Endometrium (tissue), 2 donors: ENCODE measurements at regions not wholly inside any gene's neighbourhood (a gene's known extent, or its start where the extent isn't known, plus 50 kb on each side); places are given as distances from the start of the nearest gene placed in this dataset.

Experiments used
- FAIRE-seq: peaks from 2 replicates; lab custom pipeline; 2012; peaks lifted over from hg19 to GRCh38; lab: Jason Lieb, UNC
- donor health status: control.
- donor health status: control.

GRCh38 chr1:94617134-94617805 lies 75.7 kb upstream of the F3 start:
- FAIRE-seq: no peak

- FAIRE-seq: no peak
These were observed 74.9 kb upstream of the F3 start for GRCh38 chr1:94616506-94616905.

DNA sequence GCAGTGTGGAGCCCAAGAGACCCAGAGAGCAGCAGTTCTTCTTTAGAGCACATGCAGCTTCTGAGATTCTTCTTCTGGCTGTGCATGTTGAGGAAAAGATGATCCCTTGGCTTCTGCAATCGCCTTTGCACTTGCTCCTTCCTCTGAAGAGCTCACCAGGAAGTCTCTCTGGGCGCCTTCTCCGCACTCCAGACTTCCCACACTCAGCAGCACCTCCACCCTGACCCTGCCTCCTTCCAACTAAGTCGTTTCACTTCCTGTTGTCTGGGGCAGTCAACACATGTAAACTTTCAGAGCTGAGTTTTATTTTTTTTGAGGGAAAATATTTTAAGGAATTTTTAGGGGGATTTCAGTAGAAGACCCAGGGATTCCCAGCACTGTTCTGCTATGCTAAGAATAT lies 73.4 kb upstream of the F3 start:
- FAIRE-seq: no peak

- no peak for FAIRE-seq
These were observed 72.7 kb upstream of the F3 start for GRCh38 chr1:94614168-94614815.

DNA sequence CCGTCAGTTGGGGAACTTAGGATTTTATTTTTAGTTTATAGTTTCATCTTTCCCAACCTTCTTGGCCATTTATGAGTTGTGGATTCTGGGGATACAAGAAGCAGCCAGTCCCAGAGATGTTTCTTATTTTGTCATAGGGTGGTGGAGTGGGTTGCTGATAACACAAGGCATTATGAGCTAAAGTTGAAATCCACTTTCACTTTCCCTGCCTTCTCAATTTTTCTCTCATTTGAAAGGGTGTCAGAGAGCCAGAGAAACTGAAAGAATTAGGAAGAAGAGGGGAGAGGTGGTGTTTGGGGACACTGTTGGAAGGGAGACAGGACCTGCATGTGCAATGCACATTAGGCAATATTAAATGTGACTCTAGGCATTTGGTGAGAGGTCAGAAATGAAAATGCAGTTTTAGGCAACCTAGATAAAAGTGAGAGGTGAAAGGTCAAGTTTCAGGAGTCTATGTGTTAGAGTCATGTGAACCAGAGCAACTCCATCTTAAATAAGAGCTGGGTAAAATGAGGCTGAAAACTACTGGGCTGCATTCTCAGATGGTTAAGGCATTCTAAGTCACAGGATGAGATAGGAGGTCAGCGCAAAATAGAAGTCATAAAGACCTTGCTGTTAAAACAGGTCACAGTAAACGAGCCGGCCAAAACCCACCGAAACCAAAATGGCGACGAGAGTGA lies 71.1 kb upstream of the F3 start:
- no peak for FAIRE-seq

GRCh38 chr1:94611681-94612475 lies 70.3 kb upstream of the F3 start:
- FAIRE-seq: no peak

DNA sequence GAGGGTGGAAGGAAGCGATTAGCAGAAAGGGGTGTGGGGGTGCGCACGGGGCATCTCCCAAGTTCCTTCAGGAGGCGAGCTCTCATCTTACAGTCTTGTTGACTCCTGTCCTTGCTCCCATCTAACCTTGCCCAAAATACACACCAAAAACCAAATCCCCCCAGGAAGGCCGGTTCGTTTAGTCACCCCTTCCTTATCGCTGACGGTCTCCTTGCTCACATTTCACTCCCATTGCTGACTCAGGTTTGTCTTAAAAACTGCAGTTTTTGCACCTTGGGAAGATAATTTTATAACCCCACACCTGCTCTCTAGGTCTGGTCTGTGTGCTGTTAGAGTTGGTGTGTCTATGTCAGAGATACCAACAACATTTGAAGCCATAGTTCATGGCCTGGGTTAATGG lies 68.1 kb upstream of the F3 start:
- FAIRE-seq: no peak

- no peak for FAIRE-seq
These were observed 67.4 kb upstream of the F3 start for GRCh38 chr1:94608852-94609530.

DNA sequence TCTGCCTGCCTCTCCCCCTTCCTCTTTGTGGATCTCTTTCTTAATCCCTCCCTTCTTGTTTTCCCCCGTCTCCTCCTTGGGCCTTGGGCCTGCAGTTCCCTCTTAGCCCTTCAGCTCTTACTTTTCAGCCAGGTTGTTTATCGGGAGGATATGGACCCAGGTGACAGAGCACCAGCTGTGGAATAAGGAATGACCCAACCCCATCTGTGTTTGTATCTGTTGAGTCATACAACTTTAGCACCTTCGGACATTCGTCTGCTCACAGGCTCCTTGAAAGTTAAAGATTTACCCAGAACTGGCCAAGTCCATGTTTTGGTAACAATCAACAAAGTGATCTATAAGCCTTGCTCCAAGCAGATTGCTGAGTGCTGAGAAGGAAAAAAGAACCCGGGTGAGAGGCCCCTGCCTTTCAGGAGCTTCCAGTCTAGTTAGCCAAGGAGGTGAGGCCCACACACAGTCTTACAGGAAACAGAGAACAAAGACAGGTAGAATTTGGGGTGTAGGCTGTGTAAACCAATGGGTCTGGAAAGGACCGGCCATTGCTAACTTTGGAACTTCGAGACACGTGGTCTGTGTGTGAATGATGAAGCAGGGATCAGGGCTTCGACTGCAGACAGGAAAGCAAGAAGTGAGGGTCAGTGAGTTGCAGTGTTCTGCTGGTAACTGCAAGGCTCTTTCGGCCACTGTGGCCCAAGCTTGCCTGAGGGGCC lies 66.7 kb upstream of the F3 start:
- FAIRE-seq: no peak

GRCh38 chr1:94607398-94607797 lies 65.8 kb upstream of the F3 start:
- FAIRE-seq: no peak

GRCh38 chr1:94606471-94606870 lies 64.9 kb upstream of the F3 start:
- FAIRE-seq: no peak

DNA sequence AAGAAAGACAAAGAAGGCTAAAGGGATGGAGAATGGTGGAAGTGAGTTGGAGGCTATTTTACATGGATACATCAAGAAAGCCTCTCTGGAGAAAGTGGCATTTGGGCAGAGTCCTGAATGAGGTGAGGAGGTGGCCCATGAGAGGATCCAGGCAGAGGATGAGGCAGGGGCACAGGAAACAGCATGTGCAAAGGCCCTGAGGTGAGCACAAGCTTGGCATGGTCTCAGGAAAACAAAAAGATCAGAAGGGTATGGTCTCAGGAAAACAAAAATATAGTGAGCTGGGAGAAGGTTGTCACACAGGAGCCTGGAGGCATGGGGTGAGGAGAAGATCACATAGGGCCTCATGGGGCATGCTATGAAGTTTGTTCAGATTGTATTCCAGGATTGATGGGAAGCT lies 62.1 kb upstream of the F3 start:
- no peak for FAIRE-seq

DNA sequence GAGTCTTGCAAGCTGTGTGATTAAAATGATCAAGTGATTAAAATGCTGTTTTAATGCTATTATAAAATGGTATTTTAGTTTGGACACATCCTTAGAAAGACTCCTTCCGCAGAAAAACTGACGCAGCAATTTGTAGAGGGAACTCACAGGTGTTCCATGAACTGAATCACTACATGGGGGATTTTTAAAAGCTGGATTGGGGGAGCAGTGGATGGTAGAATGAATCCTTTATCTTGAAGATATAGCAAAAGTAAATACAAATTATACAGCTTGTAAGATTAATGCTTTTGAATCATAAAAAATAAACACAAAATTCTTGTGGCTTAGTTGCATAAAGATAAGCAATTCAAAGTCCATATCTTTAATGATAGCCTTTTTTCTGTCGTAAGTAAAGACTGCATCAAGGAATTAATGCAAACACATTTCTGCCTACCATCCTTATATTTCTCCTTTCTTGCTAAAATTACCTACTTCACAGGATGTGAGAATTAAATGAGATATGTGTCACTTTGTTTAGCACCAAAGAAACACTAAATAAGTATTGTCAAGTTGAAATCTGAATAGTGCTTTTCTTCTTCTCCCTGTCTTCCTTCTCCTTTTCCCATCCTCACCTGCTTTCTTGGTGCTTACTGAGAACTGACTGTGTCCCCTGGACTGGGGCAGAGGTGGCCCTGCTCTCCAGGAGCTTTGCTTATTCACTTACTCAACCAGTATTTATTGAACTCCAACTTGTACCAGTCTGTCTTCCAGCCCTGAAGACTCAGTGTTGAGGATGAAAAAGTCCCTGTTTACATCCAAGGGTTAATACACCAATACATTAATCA lies 61.5 kb upstream of the F3 start:
- no peak for FAIRE-seq

- FAIRE-seq: no peak
These were observed 60.8 kb upstream of the F3 start for GRCh38 chr1:94602316-94602715.

DNA sequence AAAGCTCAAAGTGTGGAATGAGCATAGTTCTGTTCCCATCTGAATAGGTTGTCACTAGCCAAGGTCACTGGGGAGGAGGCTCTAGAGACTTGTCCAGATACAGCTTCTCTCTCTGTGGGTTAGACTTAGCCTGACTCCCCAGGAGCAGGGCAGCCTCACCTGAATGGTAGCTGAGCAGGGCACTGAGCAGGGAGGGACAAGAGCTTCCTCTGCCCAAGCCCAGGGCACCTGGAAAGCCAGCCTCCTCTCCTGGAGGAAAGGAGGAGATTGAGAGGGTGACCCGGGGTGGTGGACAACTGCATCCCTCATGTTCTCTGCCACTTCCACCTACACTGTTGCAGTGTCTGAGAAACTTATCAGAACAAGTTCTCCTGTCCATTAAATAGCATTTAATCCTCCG lies 59.0 kb upstream of the F3 start:
- no peak for FAIRE-seq

- no peak for FAIRE-seq
These were observed 57.7 kb upstream of the F3 start for GRCh38 chr1:94599095-94599813.

- no peak for FAIRE-seq
These were observed 56.1 kb upstream of the F3 start for GRCh38 chr1:94597701-94598100.

DNA sequence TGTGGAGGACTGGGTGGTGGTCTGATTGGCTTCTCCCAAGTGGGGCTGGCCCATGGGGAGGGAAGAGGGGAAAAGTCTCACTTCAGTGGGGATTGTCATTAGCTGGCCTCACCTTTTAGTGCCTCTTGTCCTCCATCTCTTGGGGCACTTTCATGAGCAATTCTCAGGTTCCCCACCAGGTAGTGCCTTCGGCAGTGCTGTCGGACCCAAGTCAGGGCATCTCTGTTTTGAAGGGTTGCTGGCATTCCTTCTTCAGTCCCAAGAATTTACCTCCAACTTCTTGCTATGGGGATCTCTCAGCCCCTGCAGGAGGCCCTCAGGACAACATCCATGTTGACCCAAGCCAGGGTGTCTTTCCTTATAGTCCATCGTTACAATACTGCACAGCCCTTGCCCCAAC lies 54.7 kb upstream of the F3 start:
- FAIRE-seq: no peak

- FAIRE-seq: no peak
These were observed 54.1 kb upstream of the F3 start for GRCh38 chr1:94595658-94596057.

- FAIRE-seq: no peak
These were observed 52.1 kb upstream of the F3 start for GRCh38 chr1:94593611-94594010.
